NCI-H82 (cell line): ENCODE measurements at regions not wholly inside any gene's neighbourhood (a gene's known extent, or its start where the extent isn't known, plus 50 kb on each side); places are given as distances from the start of the nearest gene placed in this dataset.
A peak's percentile ranks its signal among the peaks of the same experiment; 100 is the strongest.

Experiments
- DNase-seq: peaks from one replicate; lab custom pipeline; 2025; lab: John Stamatoyannopoulos, UW

DNA sequence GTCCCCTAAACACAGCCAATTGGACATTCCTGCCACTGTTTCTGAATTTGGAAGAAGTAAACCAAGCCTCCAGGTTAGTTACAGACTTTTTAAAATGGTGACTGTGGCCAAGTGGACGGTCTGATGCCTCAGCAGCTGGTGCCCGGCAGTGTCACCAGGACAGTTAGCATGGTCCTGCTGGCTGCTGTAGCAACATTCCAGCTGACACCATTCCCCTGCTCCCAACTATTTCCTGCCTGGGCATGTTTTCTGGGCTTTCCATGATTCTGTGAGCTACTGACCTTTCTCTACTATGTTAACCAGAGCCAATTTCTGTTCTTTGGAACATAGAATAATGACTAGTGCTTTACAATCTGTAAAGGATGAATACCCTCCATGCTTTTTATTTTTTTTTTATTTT lies 95.0 kb downstream of the TLR5 start:
- DNase-seq = no peak

DNA sequence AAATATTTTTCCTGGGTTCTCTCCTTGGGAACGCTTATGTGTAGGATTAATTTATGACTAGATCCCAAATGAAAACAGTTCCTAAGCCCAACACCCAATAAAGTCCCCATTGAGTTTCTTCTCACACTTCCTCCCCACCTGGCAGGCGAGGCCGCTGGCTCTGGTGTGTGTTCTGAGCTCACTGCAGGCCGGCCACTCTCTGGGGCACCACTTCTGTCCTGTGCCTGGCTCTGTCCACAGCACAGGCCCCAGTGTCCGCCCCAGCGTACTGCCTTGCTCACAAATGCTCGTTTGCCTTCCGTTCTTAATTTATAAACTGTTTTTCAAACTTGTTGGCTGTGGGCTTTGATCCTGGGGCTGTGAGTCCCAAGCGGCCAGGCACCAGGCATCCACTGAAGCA lies 90.6 kb downstream of the TLR5 start:
- DNase-seq = no peak

DNA sequence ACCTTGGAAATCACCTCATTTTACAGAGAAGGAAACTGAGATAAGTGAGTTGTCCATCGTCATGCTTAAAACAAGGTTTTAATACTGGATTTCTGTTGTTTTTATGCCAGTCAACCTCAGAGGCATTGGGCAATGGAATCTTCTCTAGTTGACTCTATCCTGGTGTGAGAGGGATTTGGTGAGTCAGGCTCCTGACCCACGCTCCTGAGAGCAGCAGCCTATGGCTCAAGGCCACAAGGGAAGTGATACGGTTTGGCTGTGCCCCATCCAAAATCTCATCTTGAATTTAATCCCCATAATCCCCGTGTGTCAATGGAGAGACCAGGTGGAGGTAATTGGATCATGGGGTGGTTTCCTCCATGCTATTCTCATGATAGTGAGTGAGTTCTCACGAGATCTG lies 90.1 kb downstream of the TLR5 start:
- DNase-seq = peak; percentile 98

DNA sequence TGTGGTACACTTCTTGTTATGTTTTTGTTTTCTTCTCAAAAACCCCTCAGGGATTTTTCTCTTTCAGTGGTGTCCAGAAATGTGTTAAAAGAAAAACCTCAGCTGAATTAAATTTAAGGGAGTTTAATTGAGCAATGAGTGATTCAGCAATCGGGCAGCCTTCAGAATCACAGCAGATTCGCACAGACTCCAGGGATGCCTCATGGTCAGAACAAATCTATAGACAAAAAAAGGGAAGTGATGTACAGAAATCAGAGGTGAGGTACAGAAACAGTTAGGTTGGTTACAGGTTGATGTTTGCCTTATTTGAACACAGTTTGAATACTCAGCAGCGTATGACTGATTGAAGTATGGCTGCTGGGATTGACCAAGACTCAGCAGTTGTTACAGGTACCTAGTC lies 86.2 kb downstream of the TLR5 start:
- no peak for DNase-seq

DNA sequence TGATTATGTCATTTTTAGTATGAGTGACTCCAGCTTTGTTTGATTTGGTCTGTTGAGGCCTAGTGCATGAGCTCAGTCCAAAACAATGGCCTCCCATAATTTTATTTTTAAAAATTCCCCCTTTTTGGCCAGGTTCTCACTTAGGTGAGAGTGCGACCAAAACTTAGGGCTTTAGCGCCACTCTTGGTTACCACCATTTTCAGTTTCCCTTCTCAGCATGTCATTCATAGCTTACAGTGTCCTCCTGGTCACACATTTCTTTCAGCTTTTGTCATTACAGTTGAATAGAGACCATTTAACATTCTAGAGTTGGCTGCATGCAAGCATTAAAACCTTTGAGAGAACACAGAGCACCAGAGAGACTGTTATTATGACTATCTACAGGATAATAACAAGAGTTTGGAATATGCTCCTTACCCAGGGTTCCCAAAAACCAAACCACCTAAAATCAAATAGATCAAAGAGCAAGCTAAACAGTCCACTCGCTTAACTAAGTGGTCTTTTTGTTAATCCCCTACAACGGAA lies 85.4 kb downstream of the TLR5 start:
- no peak for DNase-seq
